Testis (tissue), 2 donors: ENCODE measurements at regions not wholly inside any gene's neighbourhood (a gene's known extent, or its start where the extent isn't known, plus 50 kb on each side); places are given as distances from the start of the nearest gene placed in this dataset.

Experiments used
- DNase-seq: peaks from one replicate; pipeline ENCODE4 v3.0.0-alpha.2; 2019
- H3K27ac ChIP-seq, 2 donors: fragments of 200-600 bp; sonication (generic); one replicate each; pipeline ENCODE4 v1.5.1; 2019
- H3K27me3 ChIP-seq: fragments of 200-600 bp; sonication (generic); one replicate; pipeline ENCODE4 v1.5.1; 2019
- H3K36me3 ChIP-seq: fragments of 200-600 bp; sonication (generic); one replicate; pipeline ENCODE4 v1.5.1; 2017; ENCODE audit warnings: low read depth; ENCODE audit errors: missing control alignments
- H3K4me1 ChIP-seq: fragments of 200-600 bp; sonication (generic); one replicate; pipeline ENCODE4 v1.5.1; 2019
- H3K4me3 ChIP-seq, 2 donors: fragments of 200-600 bp; sonication (generic); one replicate each; pipeline ENCODE4 v1.5.1; 2017 to 2019
- H3K9me3 ChIP-seq: fragments of 200-600 bp; sonication (generic); one replicate; pipeline ENCODE4 v1.5.1; 2017
- CTCF ChIP-seq, 3 experiments: fragments of 450-650 bp in 2 of 3; fragments of 200-600 bp in 1 of 3; sonication (generic) in 1 of 3; IDR thresholded peaks; one replicate each; pipeline ENCODE4 v1.5.1; 2016 to 2019; ENCODE audit warnings: antibody characterized with exemption in 3 of 3, mild to moderate bottlenecking in 2 of 3, moderate library complexity in 1 of 3
- POLR2A ChIP-seq: fragments of 450-650 bp; IDR thresholded peaks from one replicate; pipeline ENCODE4 v1.6.1; 2017; ENCODE audit warnings: antibody characterized with exemption, mild to moderate bottlenecking, moderate library complexity
- WGBS, 2 donors: methylation state at CpG; one replicate each; pipeline ENCODE4 v1.1.5; 2018; 5-methylcytosine and 5-hydroxymethylcytosine counted together
- intact Hi-C: fragments of 100-400 bp; cut with DNase I; formaldehyde crosslinking; loops from one replicate; pipeline ENCODE4 v1.15.1; 2023; ENCODE audit warnings: low total_unique reads

DNA sequence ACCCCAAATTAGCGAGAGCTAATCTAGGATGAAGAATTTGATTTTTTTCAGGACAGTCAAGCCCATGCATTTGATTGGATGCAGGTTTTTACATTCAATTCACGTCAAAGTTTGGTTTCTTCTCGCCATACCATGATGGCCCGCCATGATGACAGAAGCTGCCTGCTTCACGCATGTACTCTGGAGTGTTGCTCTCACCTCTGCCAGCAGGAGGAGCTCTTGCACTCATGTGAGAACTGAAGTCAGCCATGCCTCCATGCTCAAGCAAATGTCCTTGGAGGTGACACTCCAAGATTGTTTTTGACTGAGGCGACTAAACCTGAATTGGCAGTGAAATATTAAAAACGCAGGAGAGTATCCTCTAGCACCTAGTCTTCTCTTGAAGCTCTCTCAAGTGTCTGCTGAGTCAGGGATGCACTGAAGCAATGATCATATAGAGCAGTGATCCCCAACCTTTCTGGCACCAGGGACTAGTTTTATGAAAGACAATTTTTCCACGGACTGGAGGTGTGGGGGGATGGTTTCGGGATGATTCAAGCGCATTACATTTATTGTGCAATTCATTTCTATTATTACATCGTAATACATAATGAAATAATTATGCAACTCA, 120.9 kb downstream of the SAMMSON start:
- no peak overlapping the region for H3K27ac ChIP-seq
- peak; percentile 95 for DNase-seq
- 73 to 74% methylated on average over 11 of the region's 11 CpGs for WGBS, 2 donors
- no peaks in the 10 kb centered on the region for H3K9me3 ChIP-seq
- no peaks in the 10 kb centered on the region for H3K36me3 ChIP-seq
- no peaks in the 10 kb centered on the region for H3K4me1 ChIP-seq
- H3K4me3 ChIP-seq: no peak overlapping the region
- intact Hi-C loops: no loop called here
- TF ChIP-seq CTCF (IDR thresholded peaks at IDR 0.05) (peak; percentile 33 to 65 (median 59)), POLR2A (no peak)
- H3K27me3 ChIP-seq: no peaks in the 10 kb centered on the region

DNA sequence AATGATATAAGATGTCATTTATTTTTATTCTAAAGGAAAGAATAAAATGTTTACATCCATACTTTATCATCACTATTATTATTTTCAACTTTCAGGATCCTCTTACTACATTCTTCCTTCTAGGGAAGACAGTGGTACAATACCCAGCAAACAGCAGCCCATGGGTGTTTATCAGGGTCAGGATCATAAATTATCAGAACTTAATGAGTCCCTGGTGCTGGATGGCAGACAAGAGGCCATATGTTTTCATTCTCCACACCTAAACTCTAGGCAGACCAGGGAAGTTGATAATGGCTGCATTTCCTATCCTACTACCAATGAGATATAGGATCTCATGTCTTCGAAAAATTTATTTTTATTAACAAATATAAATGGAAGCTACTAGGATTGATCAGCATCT, 127.7 kb downstream of the SAMMSON start:
- H3K27ac ChIP-seq: no peak overlapping the region
- DNase-seq: no peak
- intact Hi-C loops: no loop called here
- no peak overlapping the region for H3K4me3 ChIP-seq
- TF ChIP-seq POLR2A: no peak
- TF ChIP-seq CTCF (IDR thresholded peaks at IDR 0.05): no peak
- no peaks in the 10 kb centered on the region for H3K27me3 ChIP-seq
- 95 to 97% methylated on average over 1 of the region's 1 CpG for WGBS, 2 donors
- H3K4me1 ChIP-seq: no peaks in the 10 kb centered on the region
- H3K36me3 ChIP-seq: no peaks in the 10 kb centered on the region
- H3K9me3 ChIP-seq: no peaks in the 10 kb centered on the region

- intact Hi-C loops: no loop called here
- Histone ChIP-seq H3K4me1 (no peaks in the 10 kb centered on the region), H3K36me3 (no peaks in the 10 kb centered on the region), H3K27me3 (no peaks in the 10 kb centered on the region), H3K9me3 (no peaks in the 10 kb centered on the region), H3K27ac (no peak overlapping the region), H3K4me3 (no peak overlapping the region)
- no peak for TF ChIP-seq CTCF (IDR thresholded peaks at IDR 0.05)
- no peak for TF ChIP-seq POLR2A
- 73 to 90% methylated on average over 2 of the region's 2 CpGs for WGBS, 2 donors
- no peak for DNase-seq
Observed at GRCh38 chr3:70137366-70137765, 137.8 kb downstream of the SAMMSON start.

- no peak for TF ChIP-seq CTCF (IDR thresholded peaks at IDR 0.05)
- no peak for TF ChIP-seq POLR2A
- Histone ChIP-seq H3K4me1 (no peaks in the 10 kb centered on the region), H3K4me3 (no peak overlapping the region), H3K27ac (no peak overlapping the region), H3K36me3 (no peaks in the 10 kb centered on the region), H3K9me3 (no peaks in the 10 kb centered on the region), H3K27me3 (no peaks in the 10 kb centered on the region)
- intact Hi-C loops: no loop called here
- 0 to 46% methylated on average over 1 of the region's 1 CpG for WGBS, 2 donors
- no peak for DNase-seq
Observed at GRCh38 chr3:70138606-70139005, 139.1 kb downstream of the SAMMSON start.
